ENCODE measurements at regions not wholly inside any gene's neighbourhood (a gene's known extent, or its start where the extent isn't known, plus 50 kb on each side); places are given as distances from the start of the nearest gene placed in this dataset.

DNA sequence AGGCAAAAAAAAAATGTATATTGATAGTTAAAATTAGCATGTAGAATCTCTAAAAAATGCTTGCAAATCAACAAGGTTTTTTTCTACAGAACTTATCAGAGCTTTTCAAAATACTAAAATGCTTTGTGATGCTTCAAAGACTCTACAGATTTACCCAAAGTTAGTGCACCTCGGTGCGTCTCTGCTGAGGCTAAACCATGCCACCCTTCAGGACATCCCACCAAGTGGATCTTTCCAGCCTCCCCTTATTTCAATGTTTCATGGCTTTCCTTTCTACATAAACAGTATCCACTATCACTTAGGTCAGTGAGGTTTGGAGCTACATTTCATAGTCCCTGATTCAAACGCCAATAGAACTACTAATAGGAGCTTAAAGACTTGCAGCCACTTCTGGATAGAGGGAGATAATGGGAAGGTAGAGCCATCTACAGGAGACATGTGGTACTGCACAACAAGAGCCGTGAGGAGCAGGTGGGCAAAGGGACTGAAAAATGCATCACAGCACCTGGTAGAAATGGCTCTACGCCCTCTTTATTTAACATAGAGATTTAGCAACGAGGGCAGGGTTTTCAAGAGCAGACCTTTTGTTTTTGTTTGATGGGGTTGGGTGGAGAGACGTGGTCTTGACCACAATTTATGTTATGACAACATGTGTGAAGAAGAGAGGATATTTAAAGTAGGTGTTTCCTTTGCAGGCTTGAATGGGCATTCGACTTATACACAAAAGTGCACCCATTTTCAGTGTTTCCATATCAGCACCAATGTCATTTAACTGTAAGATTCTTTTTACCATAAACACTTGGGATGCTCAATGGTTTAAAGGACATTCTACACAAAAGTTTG lies 56.1 kb upstream of the SLC35G4 start:
- H3K4me3 ChIP-seq (ENCODE audit: low read depth, low read length) = no peak overlapping the region
- DNase-seq = peak in 2 of 3 donors; percentile 16 to 46
- peak in 1 of 2 donors; percentile 34 for ATAC-seq (ENCODE audit: low read depth in 2 of 2)
- no peaks in the 10 kb centered on the region for H3K36me3 ChIP-seq (ENCODE audit: control insufficient read depth, insufficient read depth, low read length)
- no peak overlapping the region for H3K27ac Mint-ChIP-seq
- no peaks in the 10 kb centered on the region for H3K4me1 ChIP-seq (ENCODE audit: control insufficient read depth, insufficient read depth, low read length, poor library complexity, severe bottlenecking)
- H3K27me3 ChIP-seq (ENCODE audit: control insufficient read depth, insufficient read depth, low read length) = no peaks in the 10 kb centered on the region
- H3K36me3 Mint-ChIP-seq = no peaks in the 10 kb centered on the region
- no peak overlapping the region for H3K27ac ChIP-seq (ENCODE audit: insufficient read depth, low read length, poor library complexity, severe bottlenecking)
- H3K9me3 Mint-ChIP-seq = peaks cover 0 to 1% (median 0%) of the 10 kb centered on the region in 7 donors
- peaks cover 0 to 4% (median 1%) of the 10 kb centered on the region in 4 donors for H3K4me1 Mint-ChIP-seq
- no peak overlapping the region for H3K4me3 Mint-ChIP-seq
- H3K27me3 Mint-ChIP-seq = peaks cover 5% of the 10 kb centered on the region
- no peaks in the 10 kb centered on the region for H3K9me3 ChIP-seq (ENCODE audit: control insufficient read depth in 2 of 2, low read length in 2 of 2)

DNA sequence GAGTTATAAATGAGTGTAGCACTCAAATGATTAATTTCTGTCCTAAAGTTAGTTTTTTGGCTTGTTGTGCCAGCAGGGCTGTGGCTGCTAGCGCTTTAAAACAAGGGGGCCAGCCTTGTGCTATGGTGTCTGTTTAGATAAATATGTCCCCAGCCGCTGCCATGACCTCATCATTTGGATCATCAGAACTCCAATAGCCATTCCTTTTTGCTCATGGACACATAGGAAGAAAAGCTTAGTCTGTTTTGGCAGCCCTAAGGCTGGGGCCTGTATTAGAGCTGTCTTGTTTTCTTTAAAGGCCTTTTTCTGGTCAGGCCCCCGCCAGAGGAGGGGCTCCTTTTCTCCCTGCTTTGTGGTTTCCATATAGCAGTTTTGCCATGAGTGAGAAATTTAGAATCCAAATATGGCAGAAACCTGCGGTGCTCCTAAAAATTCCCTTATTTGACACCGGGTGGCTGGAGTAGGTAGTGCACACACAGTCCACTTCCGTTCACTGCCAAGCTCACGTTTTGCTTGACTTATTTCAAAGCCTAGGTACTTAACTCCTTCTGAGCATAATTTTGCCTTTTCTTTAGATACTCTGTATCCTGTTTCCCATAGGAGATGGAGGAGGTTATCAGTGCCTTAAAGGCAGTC lies 60.4 kb upstream of the SLC35G4 start:
- Histone ChIP-seq H3K9me3 (ENCODE audit: control insufficient read depth in 2 of 2, low read length in 2 of 2) (peaks cover 5 to 18% of the 10 kb centered on the region in 2 experiments), H3K4me1 (ENCODE audit: control insufficient read depth, insufficient read depth, low read length, poor library complexity, severe bottlenecking) (no peaks in the 10 kb centered on the region), H3K27ac (ENCODE audit: insufficient read depth, low read length, poor library complexity, severe bottlenecking) (no peak overlapping the region), H3K27me3 (ENCODE audit: control insufficient read depth, insufficient read depth, low read length) (no peaks in the 10 kb centered on the region), H3K4me3 (ENCODE audit: low read depth, low read length) (no peak overlapping the region), H3K36me3 (ENCODE audit: control insufficient read depth, insufficient read depth, low read length) (no peaks in the 10 kb centered on the region)
- ATAC-seq (ENCODE audit: low read depth in 2 of 2) (no peak), DNase-seq (no peak)
- Mint-ChIP-seq H3K27ac (no peak overlapping the region), H3K27me3 (peaks cover 5% of the 10 kb centered on the region), H3K4me3 (no peak overlapping the region), H3K36me3 (no peaks in the 10 kb centered on the region), H3K9me3 (peaks cover 0 to 18% (median 3%) of the 10 kb centered on the region in 7 donors), H3K4me1 (peaks cover 0 to 4% (median 1%) of the 10 kb centered on the region in 4 donors)

DNA sequence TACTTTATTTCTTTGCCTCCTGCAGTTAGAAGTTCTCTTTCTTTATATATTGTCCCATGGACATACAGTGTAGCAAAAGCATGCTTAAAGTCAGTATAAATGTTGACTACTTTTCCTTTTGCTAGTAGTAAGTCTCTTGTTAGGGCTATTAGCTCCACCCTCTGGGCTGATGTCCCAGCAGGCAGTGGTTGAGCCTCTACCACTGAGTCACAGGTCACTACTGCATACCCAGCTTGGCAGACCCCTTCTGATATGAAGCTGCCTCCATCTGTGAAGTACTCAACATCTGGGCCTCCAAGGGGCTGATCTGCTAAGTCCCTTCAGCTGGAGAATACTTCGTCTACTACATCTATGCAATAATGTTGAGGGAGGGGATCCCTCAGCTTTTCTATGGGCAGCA lies 61.0 kb upstream of the SLC35G4 start:
- H3K4me1 Mint-ChIP-seq = peaks cover 0 to 2% (median under 1%) of the 10 kb centered on the region in 4 donors
- H3K36me3 ChIP-seq (ENCODE audit: control insufficient read depth, insufficient read depth, low read length) = no peaks in the 10 kb centered on the region
- H3K27me3 Mint-ChIP-seq = peaks cover 2% of the 10 kb centered on the region
- DNase-seq (no peak), ATAC-seq (ENCODE audit: low read depth in 2 of 2) (no peak)
- H3K36me3 Mint-ChIP-seq = no peaks in the 10 kb centered on the region
- no peaks in the 10 kb centered on the region for H3K27me3 ChIP-seq (ENCODE audit: control insufficient read depth, insufficient read depth, low read length)
- no peak overlapping the region for H3K4me3 Mint-ChIP-seq
- no peaks in the 10 kb centered on the region for H3K4me1 ChIP-seq (ENCODE audit: control insufficient read depth, insufficient read depth, low read length, poor library complexity, severe bottlenecking)
- peaks cover 5 to 18% of the 10 kb centered on the region in 2 experiments for H3K9me3 ChIP-seq (ENCODE audit: control insufficient read depth in 2 of 2, low read length in 2 of 2)
- H3K9me3 Mint-ChIP-seq = peaks cover 0 to 22% (median 4%) of the 10 kb centered on the region in 7 donors
- H3K4me3 ChIP-seq (ENCODE audit: low read depth, low read length) = no peak overlapping the region
- no peak overlapping the region for H3K27ac ChIP-seq (ENCODE audit: insufficient read depth, low read length, poor library complexity, severe bottlenecking)
- no peak overlapping the region for H3K27ac Mint-ChIP-seq

DNA sequence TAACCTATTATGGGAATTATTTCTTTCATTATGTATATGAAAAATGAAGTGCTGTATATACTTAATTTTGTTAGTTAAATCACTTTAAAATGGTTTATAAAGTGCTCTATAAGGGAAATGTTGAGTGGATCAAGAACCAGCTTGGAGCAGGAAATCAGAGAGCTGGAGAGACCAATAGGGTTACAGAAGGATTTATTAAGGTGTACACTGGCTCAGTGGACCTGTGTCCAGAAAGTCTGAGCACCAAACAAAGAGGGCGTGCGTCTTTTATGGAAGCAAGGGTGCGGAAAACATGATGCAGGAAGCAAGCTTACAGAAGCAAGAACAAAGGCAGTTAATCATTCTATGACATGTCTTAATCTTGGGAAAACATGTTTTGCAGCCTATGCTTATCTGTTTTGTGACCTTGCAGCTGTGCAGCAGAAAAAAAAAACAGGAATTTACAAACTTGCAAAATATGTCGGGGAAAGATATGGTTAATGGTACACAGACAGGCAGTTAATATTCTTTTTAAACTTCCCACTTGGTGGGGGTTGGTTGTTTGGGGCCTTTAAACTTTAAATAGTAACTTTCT lies 65.2 kb upstream of the SLC35G4 start:
- H3K27ac Mint-ChIP-seq = no peak overlapping the region

DNA sequence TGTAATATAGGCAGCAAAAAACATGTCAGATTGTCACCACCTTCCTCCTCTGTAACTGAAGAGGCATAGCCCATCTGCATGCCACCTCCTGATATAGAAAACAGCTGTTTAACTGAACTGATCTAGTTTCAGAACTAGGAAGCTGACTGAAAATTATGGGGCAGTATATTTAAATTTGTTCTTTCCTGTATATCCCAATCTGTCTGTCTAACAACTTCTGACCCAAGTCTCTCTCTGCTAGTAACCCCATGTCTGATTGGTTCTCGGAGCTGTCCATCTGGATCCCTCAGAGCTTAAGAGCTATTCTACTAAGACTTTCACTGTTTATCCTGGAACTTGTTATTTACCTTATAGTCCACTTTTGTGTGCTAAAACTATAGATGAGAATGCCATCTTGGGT lies 68.2 kb upstream of the SLC35G4 start:
- H3K27me3 Mint-ChIP-seq = no peaks in the 10 kb centered on the region
- no peaks in the 10 kb centered on the region for H3K4me1 Mint-ChIP-seq

More for the DNA sequence above, 65.2 kb upstream of the SLC35G4 start:
- H3K9me3 ChIP-seq (ENCODE audit: control insufficient read depth in 2 of 2, low read length in 2 of 2) = peaks cover 5 to 18% of the 10 kb centered on the region in 2 experiments
- Mint-ChIP-seq H3K4me1 (no peaks in the 10 kb centered on the region), H3K36me3 (no peaks in the 10 kb centered on the region), H3K4me3 (no peak overlapping the region), H3K9me3 (peaks cover 0 to 25% (median 4%) of the 10 kb centered on the region in 7 donors), H3K27me3 (no peaks in the 10 kb centered on the region)
- H3K27ac ChIP-seq (ENCODE audit: insufficient read depth, low read length, poor library complexity, severe bottlenecking) = no peak overlapping the region
- H3K4me1 ChIP-seq (ENCODE audit: control insufficient read depth, insufficient read depth, low read length, poor library complexity, severe bottlenecking) = no peaks in the 10 kb centered on the region
- H3K27me3 ChIP-seq (ENCODE audit: control insufficient read depth, insufficient read depth, low read length) = no peaks in the 10 kb centered on the region
- no peak for ATAC-seq (ENCODE audit: low read depth in 2 of 2)
- no peak overlapping the region for H3K4me3 ChIP-seq (ENCODE audit: low read depth, low read length)
- DNase-seq = no peak
- no peaks in the 10 kb centered on the region for H3K36me3 ChIP-seq (ENCODE audit: control insufficient read depth, insufficient read depth, low read length)

DNA sequence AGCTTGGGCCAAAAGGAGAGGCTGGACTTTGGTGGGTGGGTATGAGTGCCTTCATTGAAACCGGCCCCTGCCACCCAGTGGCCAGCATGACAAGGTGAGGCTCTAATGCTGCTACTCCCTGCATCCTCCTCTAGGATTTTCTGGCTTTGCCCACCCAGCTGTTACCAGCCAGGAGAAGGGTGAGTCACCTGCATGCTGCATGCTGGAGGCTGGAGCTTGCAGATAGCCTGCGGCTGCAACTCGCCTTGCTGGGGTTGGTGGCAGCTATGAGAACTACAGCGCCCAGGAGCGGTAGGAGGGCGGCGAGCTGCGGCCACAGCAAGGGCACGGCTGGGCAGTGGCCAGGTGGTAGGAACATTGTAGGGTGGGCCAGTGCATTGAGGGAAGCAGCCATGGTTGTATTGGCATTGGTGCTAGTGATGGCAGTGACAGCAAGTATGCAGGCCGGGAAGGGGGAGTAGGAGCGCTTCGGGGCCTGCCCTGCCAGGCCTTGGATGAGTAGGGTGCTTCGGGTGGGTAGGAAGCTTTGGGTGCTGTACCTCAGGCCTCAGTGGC lies 75.4 kb upstream of the SLC35G4 start:
- no peaks in the 10 kb centered on the region for H3K27me3 Mint-ChIP-seq
- H3K4me1 Mint-ChIP-seq = no peaks in the 10 kb centered on the region
- H3K4me3 ChIP-seq (ENCODE audit: low read depth, low read length) = no peak overlapping the region
- H3K4me1 ChIP-seq (ENCODE audit: control insufficient read depth, insufficient read depth, low read length, poor library complexity, severe bottlenecking) = no peaks in the 10 kb centered on the region
- ATAC-seq (ENCODE audit: low read depth in 2 of 2) = no peak
- no peak overlapping the region for H3K27ac ChIP-seq (ENCODE audit: insufficient read depth, low read length, poor library complexity, severe bottlenecking)
- no peak for DNase-seq
- H3K36me3 ChIP-seq (ENCODE audit: control insufficient read depth, insufficient read depth, low read length) = no peaks in the 10 kb centered on the region
- no peaks in the 10 kb centered on the region for H3K27me3 ChIP-seq (ENCODE audit: control insufficient read depth, insufficient read depth, low read length)
- H3K4me3 Mint-ChIP-seq = no peak overlapping the region
- no peaks in the 10 kb centered on the region for H3K9me3 Mint-ChIP-seq
- no peak overlapping the region for H3K27ac Mint-ChIP-seq
- no peaks in the 10 kb centered on the region for H3K9me3 ChIP-seq (ENCODE audit: control insufficient read depth in 2 of 2, low read length in 2 of 2)
- H3K36me3 Mint-ChIP-seq = no peaks in the 10 kb centered on the region

More for the DNA sequence above, 68.2 kb upstream of the SLC35G4 start:
- no peaks in the 10 kb centered on the region for H3K27me3 ChIP-seq (ENCODE audit: control insufficient read depth, insufficient read depth, low read length)
- H3K27ac ChIP-seq (ENCODE audit: insufficient read depth, low read length, poor library complexity, severe bottlenecking) = no peak overlapping the region
- peaks cover 5 to 18% of the 10 kb centered on the region in 2 experiments for H3K9me3 ChIP-seq (ENCODE audit: control insufficient read depth in 2 of 2, low read length in 2 of 2)
- no peaks in the 10 kb centered on the region for H3K4me1 ChIP-seq (ENCODE audit: control insufficient read depth, insufficient read depth, low read length, poor library complexity, severe bottlenecking)
- Mint-ChIP-seq H3K4me3 (no peak overlapping the region), H3K36me3 (no peaks in the 10 kb centered on the region), H3K9me3 (peaks cover 0 to 25% (median 4%) of the 10 kb centered on the region in 7 donors), H3K27ac (no peak overlapping the region)
- DNase-seq = no peak
- no peaks in the 10 kb centered on the region for H3K36me3 ChIP-seq (ENCODE audit: control insufficient read depth, insufficient read depth, low read length)
- no peak overlapping the region for H3K4me3 ChIP-seq (ENCODE audit: low read depth, low read length)
- no peak for ATAC-seq (ENCODE audit: low read depth in 2 of 2)

DNA sequence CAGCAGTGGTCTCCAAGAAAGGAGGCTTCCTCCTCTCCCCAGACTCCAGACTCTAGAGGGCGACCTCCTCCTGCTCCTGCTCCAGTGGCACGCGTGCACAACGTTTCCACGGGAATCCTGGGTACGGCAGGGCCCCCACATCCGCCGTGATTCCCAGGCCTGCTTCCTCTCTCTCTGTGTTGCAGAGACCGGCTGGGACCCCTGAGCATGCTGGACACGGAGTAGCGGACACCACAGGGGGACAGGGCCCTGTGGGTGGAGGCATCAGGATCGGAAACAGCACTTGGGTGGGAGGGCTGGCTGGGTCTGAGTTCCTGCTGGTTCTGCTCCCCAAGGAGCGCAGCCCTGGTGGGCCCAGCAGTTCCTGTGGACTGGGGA lies 75.9 kb upstream of the SLC35G4 start:
- H3K9me3 ChIP-seq (ENCODE audit: control insufficient read depth in 2 of 2, low read length in 2 of 2) = no peaks in the 10 kb centered on the region

More for the DNA sequence above, 75.9 kb upstream of the SLC35G4 start:
- no peaks in the 10 kb centered on the region for H3K9me3 Mint-ChIP-seq
- H3K36me3 Mint-ChIP-seq = no peaks in the 10 kb centered on the region
- no peaks in the 10 kb centered on the region for H3K4me1 ChIP-seq (ENCODE audit: control insufficient read depth, insufficient read depth, low read length, poor library complexity, severe bottlenecking)
- ATAC-seq (ENCODE audit: low read depth in 2 of 2) (no peak), DNase-seq (no peak)
- H3K27ac ChIP-seq (ENCODE audit: insufficient read depth, low read length, poor library complexity, severe bottlenecking) = no peak overlapping the region
- no peaks in the 10 kb centered on the region for H3K36me3 ChIP-seq (ENCODE audit: control insufficient read depth, insufficient read depth, low read length)
- H3K27me3 Mint-ChIP-seq = no peaks in the 10 kb centered on the region
- H3K4me1 Mint-ChIP-seq = no peaks in the 10 kb centered on the region
- no peak overlapping the region for H3K4me3 ChIP-seq (ENCODE audit: low read depth, low read length)
- H3K27ac Mint-ChIP-seq = no peak overlapping the region
- H3K4me3 Mint-ChIP-seq = no peak overlapping the region
- no peaks in the 10 kb centered on the region for H3K27me3 ChIP-seq (ENCODE audit: control insufficient read depth, insufficient read depth, low read length)
